GM18873 (cell line): ENCODE measurements at regions not wholly inside any gene's neighbourhood (a gene's known extent, or its start where the extent isn't known, plus 50 kb on each side); places are given as distances from the start of the nearest gene placed in this dataset.
"Not testable (repeated sequence)": the region's sequence is repeated elsewhere in the genome, so short reads cannot be mapped to it uniquely, and the experiment has no call there.

Experiments used
- ATAC-seq: cut with Tn5 transposase; IDR thresholded peaks from one replicate; pipeline ENCODE4 v1.9.1; 2021; ENCODE audit warnings: mild to moderate bottlenecking, moderate library complexity, moderate number of reproducible peaks; ENCODE audit not compliant: unreplicated experiment, low FRiP score

- ATAC-seq = no peak
These were observed 117.3 kb downstream of the NKX6-1 start for GRCh38 chr4:84381759-84382158.

GRCh38 chr4:84379917-84380641 lies 119.0 kb downstream of the NKX6-1 start:
- ATAC-seq = no peak

- no peak for ATAC-seq
These were observed 120.1 kb downstream of the NKX6-1 start for GRCh38 chr4:84378983-84379382.

- ATAC-seq = no peak
These were observed 120.7 kb downstream of the NKX6-1 start for GRCh38 chr4:84378356-84378755.

GRCh38 chr4:84366907-84367306 lies 132.2 kb downstream of the NKX6-1 start:
- no peak for ATAC-seq

- ATAC-seq = no peak
These were observed 132.9 kb downstream of the NKX6-1 start for GRCh38 chr4:84366161-84366560.

- ATAC-seq = no peak
These were observed 136.0 kb downstream of the NKX6-1 start for GRCh38 chr4:84362896-84363655.

- ATAC-seq = no peak
These were observed 156.9 kb downstream of the NKX6-1 start for GRCh38 chr4:84342161-84342560.

GRCh38 chr4:84341559-84341958 lies 157.5 kb downstream of the NKX6-1 start:
- no peak for ATAC-seq

- ATAC-seq = no peak
These were observed 160.7 kb downstream of the NKX6-1 start for GRCh38 chr4:84338367-84338766.

GRCh38 chr4:84336964-84337705 lies 162.0 kb downstream of the NKX6-1 start:
- no peak for ATAC-seq

- no peak for ATAC-seq
These were observed 171.6 kb downstream of the NKX6-1 start for GRCh38 chr4:84327526-84327925.

- ATAC-seq = no peak
These were observed 173.5 kb downstream of the NKX6-1 start for GRCh38 chr4:84325625-84326024.

GRCh38 chr4:84324303-84325245 lies 174.5 kb downstream of the NKX6-1 start:
- no peak for ATAC-seq

- no peak for ATAC-seq
These were observed 180.0 kb downstream of the NKX6-1 start for GRCh38 chr4:84319124-84319523.

- no peak for ATAC-seq
These were observed 181.6 kb downstream of the NKX6-1 start for GRCh38 chr4:84317513-84317912.

GRCh38 chr4:84312426-84313012 lies 186.6 kb downstream of the NKX6-1 start:
- ATAC-seq = no peak

- no peak for ATAC-seq
These were observed 189.9 kb downstream of the NKX6-1 start for GRCh38 chr4:84309191-84309590.

- not testable (repeated sequence) for ATAC-seq
These were observed 200.3 kb downstream of the NKX6-1 start for GRCh38 chr4:84298719-84299254.
